HEK293T (cell line): ENCODE measurements at regions not wholly inside any gene's neighbourhood (a gene's known extent, or its start where the extent isn't known, plus 50 kb on each side); places are given as distances from the start of the nearest gene placed in this dataset.
A peak's percentile ranks its signal among the peaks of the same experiment; 100 is the strongest.
"Not testable (repeated sequence)": the region's sequence is repeated elsewhere in the genome, so short reads cannot be mapped to it uniquely, and the experiment has no call there.

Experiments
- CTCF ChIA-PET: fragments of 350-600 bp; formaldehyde crosslinking; extraction: SDS; loops from one replicate; lab custom pipeline; 2021; ENCODE audit warnings: antibody characterized with exemption, inconsistent platforms; lab: Yijun Ruan, JAX
- POLR2A ChIA-PET: fragments of 350-600 bp; formaldehyde crosslinking; extraction: SDS; loops from one replicate; lab custom pipeline; 2020; ENCODE audit warnings: antibody characterized with exemption, inconsistent platforms; lab: Yijun Ruan, JAX
- DNase-seq: peaks from one replicate; pipeline ENCODE4 v3.0.0; 2012; ENCODE audit warnings: mixed read lengths; ENCODE audit errors: extremely low spot score
- ARNT ChIP-seq: fragments of 450-650 bp; IDR thresholded peaks from 2 replicates; pipeline ENCODE4 v1.6.1; 2017; ENCODE audit warnings: mild to moderate bottlenecking
- BHLHE40 ChIP-seq: fragments of 450-650 bp; IDR thresholded peaks from 2 replicates; pipeline ENCODE4 v1.6.1; 2016; ENCODE audit warnings: mild to moderate bottlenecking, moderate library complexity, borderline replicate concordance
- CTBP1 ChIP-seq: fragments of 450-650 bp; IDR thresholded peaks from 2 replicates; pipeline ENCODE4 v1.6.1; 2016; ENCODE audit warnings: borderline replicate concordance
- ELF4 ChIP-seq: fragments of 450-650 bp; IDR thresholded peaks from 2 replicates; pipeline ENCODE4 v1.6.1; 2017; ENCODE audit warnings: antibody characterized with exemption
- FOXA1 ChIP-seq: fragments of 450-650 bp; IDR thresholded peaks from 2 replicates; pipeline ENCODE4 v1.6.1; 2016; ENCODE audit warnings: mild to moderate bottlenecking
- FOXK2 ChIP-seq: fragments of 450-650 bp; IDR thresholded peaks from 2 replicates; pipeline ENCODE4 v1.6.1; 2016; ENCODE audit warnings: mild to moderate bottlenecking
- FOXM1 ChIP-seq: fragments of 450-650 bp; IDR thresholded peaks from 2 replicates; pipeline ENCODE4 v1.6.1; 2017; ENCODE audit warnings: mild to moderate bottlenecking, borderline replicate concordance
- HDGF ChIP-seq: fragments of 450-650 bp; IDR thresholded peaks from 2 replicates; pipeline ENCODE4 v1.6.1; 2017; ENCODE audit warnings: antibody characterized with exemption, borderline replicate concordance
- L3MBTL2 ChIP-seq: fragments of 450-650 bp; conservative IDR thresholded peaks from 2 replicates; pipeline ENCODE4 v1.6.1; 2016; ENCODE audit warnings: mild to moderate bottlenecking
- LEF1 ChIP-seq: fragments of 450-650 bp; IDR thresholded peaks from 2 replicates; pipeline ENCODE4 v1.6.1; 2017; ENCODE audit warnings: mild to moderate bottlenecking, borderline replicate concordance
- NFRKB ChIP-seq: fragments of 450-650 bp; IDR thresholded peaks from 2 replicates; pipeline ENCODE4 v1.6.1; 2016; ENCODE audit warnings: mild to moderate bottlenecking, moderate library complexity
- SP1 ChIP-seq: fragments of 450-650 bp; IDR thresholded peaks from 2 replicates; pipeline ENCODE4 v1.6.1; 2017
- SUZ12 ChIP-seq: fragments of 450-650 bp; IDR thresholded peaks from 2 replicates; pipeline ENCODE4 v1.6.1; 2016; ENCODE audit warnings: mild to moderate bottlenecking
- TARDBP ChIP-seq: fragments of 450-650 bp; IDR thresholded peaks from 2 replicates; pipeline ENCODE4 v1.6.1; 2016
- ZNF384 ChIP-seq: fragments of 450-650 bp; IDR thresholded peaks from 2 replicates; pipeline ENCODE4 v1.6.1; 2016
- TF ChIP-seq, protein P1 (sequence below): fragments of 450-650 bp; IDR thresholded peaks from 2 replicates; pipeline ENCODE4 v1.6.1; 2016

DNA sequence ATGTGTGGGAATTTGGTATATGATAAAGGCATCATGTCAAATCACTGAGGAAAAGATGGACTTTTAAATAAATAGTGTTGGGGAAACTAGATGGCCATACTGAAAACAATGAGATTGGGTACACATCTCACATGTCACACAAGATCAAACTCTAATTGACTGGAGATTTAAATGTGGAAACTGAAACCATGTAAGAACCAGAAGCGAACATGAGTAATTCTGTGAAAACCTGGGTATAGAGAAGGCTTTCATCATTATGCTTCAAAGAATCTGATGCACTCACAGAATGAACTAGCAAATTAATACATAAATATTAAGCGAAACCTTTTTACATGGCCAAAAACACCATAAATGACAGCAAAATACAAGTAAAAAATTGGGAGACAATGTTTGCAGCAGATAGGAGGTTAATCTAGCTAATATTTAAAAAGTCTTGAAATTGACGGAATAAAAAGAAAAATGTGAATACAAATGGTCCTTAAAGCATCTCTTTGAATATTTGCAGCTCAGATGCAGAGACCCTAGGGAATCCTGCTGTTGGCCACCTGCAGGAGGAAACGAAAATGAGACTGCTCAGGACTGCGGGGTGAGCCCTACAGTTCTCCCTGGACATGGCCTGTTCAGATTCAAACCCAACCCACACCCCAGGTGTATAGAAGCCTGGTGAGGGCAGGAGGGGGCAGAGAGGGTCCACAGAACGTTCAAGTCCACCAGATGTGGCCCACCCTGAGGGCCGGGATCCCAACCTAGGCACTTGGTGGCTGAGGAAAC is 297.6 kb upstream of the WSB1 start:
- POLR2A ChIA-PET, CTCF ChIA-PET, DNase-seq: not testable (repeated sequence)

DNA sequence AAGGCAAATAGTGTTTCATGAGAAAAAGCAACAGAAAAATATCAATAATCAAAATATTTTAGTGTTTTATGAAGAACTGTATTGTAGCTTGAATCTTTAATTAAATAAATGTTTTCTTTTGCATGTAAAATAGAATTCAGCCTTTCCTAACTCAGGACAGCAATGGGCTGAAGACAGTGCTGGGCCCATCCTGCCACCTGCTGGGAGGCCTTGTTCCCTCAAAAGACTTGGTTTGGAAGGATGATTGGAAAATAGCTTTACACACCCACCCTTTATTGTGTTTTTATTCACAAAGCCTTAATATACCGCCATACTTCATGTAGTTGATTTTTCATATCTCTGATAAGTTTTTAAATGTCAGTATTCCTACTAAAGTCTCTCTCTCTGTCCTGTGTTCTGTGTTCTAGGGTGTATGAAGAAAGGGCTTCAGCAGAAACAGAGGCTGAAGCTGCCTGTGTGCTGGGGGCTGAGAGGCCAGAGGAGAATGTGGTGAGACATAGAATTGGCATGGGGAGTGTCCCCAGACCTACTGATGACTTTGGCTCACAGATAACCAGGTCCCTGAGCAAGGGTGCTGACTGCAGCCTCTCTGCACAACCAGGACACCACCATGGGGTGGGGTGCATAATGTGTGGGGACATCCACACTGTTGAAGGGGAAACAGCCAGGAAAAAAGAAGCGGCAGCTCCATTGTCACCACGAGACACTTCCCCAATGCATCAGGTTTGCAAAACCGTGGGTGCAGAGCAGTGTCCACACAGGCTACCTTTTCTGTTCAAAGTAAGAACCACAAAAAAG is 286.0 kb upstream of the WSB1 start:
- CTCF ChIA-PET, POLR2A ChIA-PET, DNase-seq: not testable (repeated sequence)

DNA sequence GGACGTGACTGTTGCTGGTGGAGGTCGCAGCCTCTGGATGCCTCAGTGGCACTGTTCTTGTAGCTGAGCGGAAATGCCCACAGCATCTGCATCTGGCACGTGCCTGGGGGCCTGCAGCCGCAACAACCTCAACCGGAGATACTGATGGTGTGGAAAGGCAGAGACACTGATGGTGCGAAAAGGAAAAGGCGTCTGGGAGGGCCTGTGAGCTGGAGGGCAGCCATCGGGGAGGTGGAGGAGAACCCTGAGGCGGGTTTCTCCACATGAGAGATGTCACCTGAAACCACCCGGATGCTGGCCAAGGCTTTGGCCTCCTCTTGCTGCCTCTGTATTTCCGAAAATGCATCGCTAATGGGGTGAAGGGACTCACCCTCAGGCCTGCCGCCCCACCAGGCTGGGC is 284.8 kb upstream of the WSB1 start:
- no peak for DNase-seq
- TF ChIP-seq BHLHE40 (no peak), ZNF384 (no peak), SUZ12 (no peak), ARNT (no peak), FOXA1 (no peak), ELF4 (no peak), FOXM1 (no peak), NFRKB (no peak), LEF1 (no peak), FOXK2 (no peak), L3MBTL2 (no peak), HDGF (no peak), SP1 (no peak)
- TF ChIP-seq, protein P1, sequence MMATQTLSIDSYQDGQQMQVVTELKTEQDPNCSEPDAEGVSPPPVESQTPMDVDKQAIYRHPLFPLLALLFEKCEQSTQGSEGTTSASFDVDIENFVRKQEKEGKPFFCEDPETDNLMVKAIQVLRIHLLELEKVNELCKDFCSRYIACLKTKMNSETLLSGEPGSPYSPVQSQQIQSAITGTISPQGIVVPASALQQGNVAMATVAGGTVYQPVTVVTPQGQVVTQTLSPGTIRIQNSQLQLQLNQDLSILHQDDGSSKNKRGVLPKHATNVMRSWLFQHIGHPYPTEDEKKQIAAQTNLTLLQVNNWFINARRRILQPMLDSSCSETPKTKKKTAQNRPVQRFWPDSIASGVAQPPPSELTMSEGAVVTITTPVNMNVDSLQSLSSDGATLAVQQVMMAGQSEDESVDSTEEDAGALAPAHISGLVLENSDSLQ = no peak
- POLR2A ChIA-PET = no interaction called here
- CTCF ChIA-PET = no interaction called here

DNA sequence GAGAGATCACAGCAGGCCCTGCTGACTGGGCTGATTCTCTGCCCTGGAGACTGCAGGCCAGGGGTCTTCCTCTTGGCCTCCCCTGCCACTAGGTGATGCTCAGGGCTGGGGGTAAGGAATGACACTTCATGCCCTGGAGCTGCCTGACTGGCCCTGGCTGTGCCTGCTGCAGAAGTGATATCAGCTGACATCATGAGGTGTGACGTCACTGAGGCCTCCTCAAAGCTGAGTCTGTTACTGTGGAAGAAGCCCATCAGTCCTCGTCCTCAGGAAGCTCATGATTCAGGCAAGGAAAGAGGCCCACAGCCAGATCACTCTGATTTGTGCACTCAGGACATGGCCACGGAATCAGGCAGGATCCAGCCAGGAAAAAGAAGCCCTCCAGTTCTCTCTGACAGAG is 283.8 kb upstream of the WSB1 start:
- CTCF ChIA-PET, POLR2A ChIA-PET, DNase-seq: not testable (repeated sequence)

DNA sequence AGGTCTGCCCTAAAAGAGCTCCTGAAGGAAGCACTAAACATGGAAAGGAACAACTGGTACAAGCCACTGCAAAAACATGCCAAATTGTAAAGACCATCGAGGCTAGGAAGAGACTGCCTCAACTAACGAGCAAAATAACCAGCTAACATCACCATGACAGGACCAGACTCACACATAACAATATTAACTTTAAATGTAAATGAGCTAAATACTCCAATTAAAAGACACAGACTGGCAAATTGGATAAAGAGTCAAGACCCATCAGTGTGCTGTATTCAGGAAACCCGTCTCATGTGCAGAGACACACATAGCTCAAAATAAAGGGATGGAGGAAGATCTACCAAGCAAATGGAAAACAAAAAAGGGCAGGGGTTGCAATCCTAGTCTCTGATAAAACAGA is 263.4 kb upstream of the WSB1 start:
- DNase-seq, CTCF ChIA-PET, POLR2A ChIA-PET: not testable (repeated sequence)

DNA sequence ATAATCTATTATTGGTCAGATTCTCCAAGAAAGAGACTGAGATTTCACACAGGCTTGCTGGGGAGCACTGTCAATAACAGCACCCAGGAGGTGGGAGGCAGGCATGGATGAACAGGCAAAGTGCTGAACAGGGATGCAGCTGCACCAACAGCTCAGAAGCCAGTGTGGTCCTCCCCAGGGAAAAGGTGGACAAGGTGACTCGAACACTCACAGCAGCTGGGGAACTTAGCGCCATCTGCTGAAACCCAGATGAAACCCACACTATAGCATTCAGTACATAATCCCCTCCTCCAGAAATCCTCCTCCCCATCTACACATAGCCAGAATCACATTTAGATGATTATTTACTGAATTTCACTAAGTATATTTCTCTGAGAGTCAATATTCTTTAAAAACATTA is 255.2 kb upstream of the WSB1 start:
- ChIA-PET CTCF (no interaction called here), POLR2A (no interaction called here)
- peak; percentile 10 for DNase-seq
- TF ChIP-seq BHLHE40 (no peak), L3MBTL2 (no peak), FOXK2 (no peak)

DNA sequence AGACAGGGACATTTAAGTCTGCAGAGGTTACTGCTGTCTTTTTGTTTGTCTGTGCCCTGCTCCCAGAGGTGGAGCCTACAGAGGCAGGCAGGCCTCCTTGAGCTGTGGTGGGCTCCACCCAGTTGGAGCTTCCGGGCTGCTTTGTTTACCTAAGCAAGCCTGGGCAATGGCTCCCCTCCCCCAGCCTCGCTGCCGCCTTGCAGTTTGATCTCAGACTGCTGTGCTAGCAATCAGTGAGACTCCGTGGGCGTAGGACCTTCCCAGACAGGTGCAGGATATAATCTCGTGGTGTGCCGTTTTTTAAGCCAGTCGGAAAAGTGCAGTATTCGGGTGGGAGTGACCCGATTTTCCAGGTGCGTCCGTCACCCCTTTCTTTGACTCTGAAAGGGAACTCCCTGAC is 248.9 kb upstream of the WSB1 start:
- POLR2A ChIA-PET, CTCF ChIA-PET, DNase-seq: not testable (repeated sequence)

DNA sequence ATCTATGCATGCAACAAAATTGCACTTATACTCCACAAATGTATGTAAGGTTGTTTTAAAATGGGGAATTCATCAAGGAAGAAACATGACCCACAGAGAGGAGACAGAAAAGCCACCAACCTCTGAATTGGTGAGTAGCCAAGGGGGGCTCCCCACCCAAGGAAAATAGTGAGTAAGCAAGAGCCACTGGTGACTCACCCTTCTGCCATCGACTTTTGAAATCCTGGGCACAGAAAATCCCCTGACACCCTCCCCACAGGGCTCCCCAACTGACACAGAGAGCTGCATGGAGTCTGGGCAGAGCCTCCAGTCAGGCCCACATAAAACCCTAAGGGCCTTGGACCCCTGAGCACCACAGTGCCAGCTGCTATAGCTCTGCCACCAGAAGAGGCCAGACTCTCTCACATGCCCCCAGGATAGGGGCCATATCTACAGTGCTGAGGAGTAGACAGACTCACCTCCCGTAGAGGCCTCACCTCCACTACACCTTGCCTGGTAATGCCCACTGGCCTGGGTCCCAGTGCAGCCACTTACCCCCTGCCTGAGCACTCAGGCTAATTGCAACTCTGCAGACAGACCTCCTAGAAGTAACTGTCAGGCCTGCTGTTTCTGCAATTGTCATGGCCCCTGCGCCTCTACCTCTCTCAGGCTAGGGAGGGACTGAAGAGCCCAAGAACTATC is 244.7 kb upstream of the WSB1 start:
- ChIA-PET CTCF (no interaction called here), POLR2A (no interaction called here)
- no peak for DNase-seq

More for the DNA sequence above, 244.7 kb upstream of the WSB1 start:
- no peak for TF ChIP-seq FOXA1
- no peak for TF ChIP-seq SP1
- TF ChIP-seq NFRKB = no peak
- no peak for TF ChIP-seq LEF1
- TF ChIP-seq HDGF = no peak
- TF ChIP-seq, protein P1 = no peak
- no peak for TF ChIP-seq SUZ12
- TF ChIP-seq ELF4 = no peak
- no peak for TF ChIP-seq TARDBP
- no peak for TF ChIP-seq ZNF384
- no peak for TF ChIP-seq L3MBTL2
- no peak for TF ChIP-seq CTBP1
- no peak for TF ChIP-seq ARNT
- no peak for TF ChIP-seq FOXM1
- TF ChIP-seq FOXK2 = no peak
